GM13977 (cell line): ENCODE measurements at regions not wholly inside any gene's neighbourhood (a gene's known extent, or its start where the extent isn't known, plus 50 kb on each side); places are given as distances from the start of the nearest gene placed in this dataset.

ENCODE experiments used
- DNase-seq: peaks from one replicate; pipeline ENCODE4 v3.0.0; 2012; ENCODE audit warnings: low spot score
- CTCF ChIP-seq: IDR thresholded peaks from 2 replicates; pipeline ENCODE4 v1.5.1; 2012; ENCODE audit warnings: mild to moderate bottlenecking, control low read depth; ENCODE audit not compliant: insufficient read depth; ENCODE audit errors: extremely low read depth, missing control alignments
- in situ Hi-C: fragments of 300-500 bp; cut with MboI; formaldehyde crosslinking; loops from one replicate; pipeline ENCODE4 v1.12.0; 2022; ENCODE audit warnings: low sequenced_read_pairs, low pct_unique_long_range_greater_than_20kb, mixed read lengths, inconsistent platforms; ENCODE audit not compliant: unreplicated experiment

GRCh38 chr10:78688230-78688900, 380.4 kb upstream of the ZMIZ1 start:
- DNase-seq: no peak
- in situ Hi-C loops: no loop called here
- TF ChIP-seq CTCF: no peak

- no peak for DNase-seq
- no peak for TF ChIP-seq CTCF
- in situ Hi-C loops: no loop called here
Measured at GRCh38 chr10:78688901-78689583, 379.7 kb upstream of the ZMIZ1 start.

DNA sequence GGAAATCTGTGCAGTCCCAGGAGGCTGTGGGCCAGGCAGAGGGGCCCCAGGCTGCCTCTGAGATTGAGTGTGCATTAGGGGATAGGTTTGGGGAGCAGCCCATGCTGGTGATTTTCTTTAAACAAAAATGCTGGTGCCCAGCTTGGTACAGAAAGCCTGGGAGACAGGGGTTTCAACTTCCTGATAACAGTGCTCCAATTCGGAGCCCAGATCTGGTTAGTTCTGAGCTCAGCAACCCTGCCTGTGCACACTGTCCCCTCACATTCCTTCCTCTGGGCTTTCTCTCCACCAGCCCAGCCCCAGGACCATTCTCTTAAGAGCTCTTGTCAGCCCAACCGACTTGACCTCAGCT, 379.2 kb upstream of the ZMIZ1 start:
- in situ Hi-C loops: no loop called here
- no peak for TF ChIP-seq CTCF
- no peak for DNase-seq

GRCh38 chr10:78690354-78691111, 378.2 kb upstream of the ZMIZ1 start:
- in situ Hi-C loops: no loop called here
- DNase-seq: no peak
- no peak for TF ChIP-seq CTCF

DNA sequence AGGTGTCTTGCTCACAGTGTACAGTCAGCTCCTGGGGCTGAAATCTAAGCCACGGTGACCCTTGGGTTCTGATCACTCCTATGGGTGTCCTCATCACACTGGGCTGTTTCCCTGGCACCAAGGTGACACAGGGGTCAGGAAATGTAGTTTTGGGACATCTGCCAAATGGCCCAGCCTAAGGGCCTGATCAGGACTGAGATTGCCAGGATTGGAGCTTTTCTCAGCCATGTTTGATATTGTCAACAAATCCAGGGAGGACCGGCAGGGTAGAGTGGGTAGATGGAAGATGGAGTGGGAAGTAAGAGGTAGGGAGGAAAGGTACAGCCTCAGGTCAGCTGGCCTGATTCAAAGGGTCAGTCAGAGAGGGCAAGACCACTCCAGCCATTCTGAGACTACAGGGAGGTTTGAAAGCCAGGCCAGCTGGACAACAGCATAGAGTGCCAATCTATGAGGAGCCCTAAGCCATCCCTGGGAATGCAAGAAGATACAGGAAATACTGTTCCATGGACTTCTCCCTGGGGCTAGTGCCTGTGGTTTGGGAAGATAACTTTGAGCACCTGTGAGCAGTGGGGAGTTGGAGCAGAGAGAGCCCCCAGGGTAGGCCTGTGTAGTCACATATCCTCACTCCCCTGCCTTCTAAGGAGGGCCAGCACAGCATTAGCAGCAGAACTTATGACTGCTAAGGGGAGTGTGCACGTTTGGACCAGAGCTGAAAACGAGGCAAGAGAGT, 377.3 kb upstream of the ZMIZ1 start:
- in situ Hi-C loops: no loop called here
- no peak for TF ChIP-seq CTCF
- DNase-seq: no peak

DNA sequence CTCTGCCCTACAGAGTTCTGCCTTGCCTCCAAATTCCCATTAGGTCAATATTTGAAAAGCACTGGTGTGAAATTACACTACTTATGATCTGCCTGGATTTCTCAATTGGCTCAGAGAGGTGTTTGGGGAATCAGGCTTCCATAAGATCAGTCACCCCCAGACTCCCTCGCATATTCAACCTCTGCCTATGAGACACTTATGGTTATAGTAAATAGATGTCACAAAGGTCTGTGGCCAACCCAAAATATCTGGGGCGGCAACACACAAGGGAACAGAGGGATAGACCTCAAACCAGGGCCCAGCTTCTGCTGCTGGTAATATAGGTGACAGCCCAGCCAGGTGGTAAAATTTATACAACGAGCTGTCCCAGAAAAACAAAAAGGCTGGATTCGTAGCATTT, 376.7 kb upstream of the ZMIZ1 start:
- DNase-seq: no peak
- no peak for TF ChIP-seq CTCF
- in situ Hi-C loops: no loop called here
